ENCODE measurements at regions not wholly inside any gene's neighbourhood (a gene's known extent, or its start where the extent isn't known, plus 50 kb on each side); places are given as distances from the start of the nearest gene placed in this dataset.

DNA sequence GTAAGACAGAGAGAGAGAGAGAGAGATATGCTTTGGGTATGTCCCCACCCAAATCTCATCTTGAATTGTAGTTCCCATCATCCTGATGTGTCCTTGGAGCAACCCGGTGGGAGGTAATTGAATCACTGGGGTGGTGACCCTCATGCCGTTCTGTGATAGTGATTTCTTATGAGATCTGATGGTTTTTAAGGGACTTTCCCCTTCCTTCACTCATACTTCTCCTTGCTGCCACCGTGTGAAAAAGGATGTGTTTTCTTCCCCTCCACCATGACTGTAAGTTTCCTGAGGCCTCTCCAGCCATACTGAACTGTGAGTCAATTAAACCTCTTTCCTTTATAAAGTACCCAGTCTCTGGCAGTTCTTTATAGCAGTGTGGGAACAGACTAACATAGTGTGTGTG lies 60.3 kb downstream of the EOMES start:
- 74% methylated on average over 3 of the region's 3 CpGs for WGBS
- TF ChIP-seq POLR2A (IDR thresholded peaks at IDR 0.05) (no peak), POLR2AphosphoS5 (IDR thresholded peaks at IDR 0.05) (no peak)
- TF ChIP-seq, protein P1, sequence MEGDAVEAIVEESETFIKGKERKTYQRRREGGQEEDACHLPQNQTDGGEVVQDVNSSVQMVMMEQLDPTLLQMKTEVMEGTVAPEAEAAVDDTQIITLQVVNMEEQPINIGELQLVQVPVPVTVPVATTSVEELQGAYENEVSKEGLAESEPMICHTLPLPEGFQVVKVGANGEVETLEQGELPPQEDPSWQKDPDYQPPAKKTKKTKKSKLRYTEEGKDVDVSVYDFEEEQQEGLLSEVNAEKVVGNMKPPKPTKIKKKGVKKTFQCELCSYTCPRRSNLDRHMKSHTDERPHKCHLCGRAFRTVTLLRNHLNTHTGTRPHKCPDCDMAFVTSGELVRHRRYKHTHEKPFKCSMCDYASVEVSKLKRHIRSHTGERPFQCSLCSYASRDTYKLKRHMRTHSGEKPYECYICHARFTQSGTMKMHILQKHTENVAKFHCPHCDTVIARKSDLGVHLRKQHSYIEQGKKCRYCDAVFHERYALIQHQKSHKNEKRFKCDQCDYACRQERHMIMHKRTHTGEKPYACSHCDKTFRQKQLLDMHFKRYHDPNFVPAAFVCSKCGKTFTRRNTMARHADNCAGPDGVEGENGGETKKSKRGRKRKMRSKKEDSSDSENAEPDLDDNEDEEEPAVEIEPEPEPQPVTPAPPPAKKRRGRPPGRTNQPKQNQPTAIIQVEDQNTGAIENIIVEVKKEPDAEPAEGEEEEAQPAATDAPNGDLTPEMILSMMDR (IDR thresholded peaks at IDR 0.05) = no peak
- intact Hi-C loops (cut with DNase I) = no loop called here

DNA sequence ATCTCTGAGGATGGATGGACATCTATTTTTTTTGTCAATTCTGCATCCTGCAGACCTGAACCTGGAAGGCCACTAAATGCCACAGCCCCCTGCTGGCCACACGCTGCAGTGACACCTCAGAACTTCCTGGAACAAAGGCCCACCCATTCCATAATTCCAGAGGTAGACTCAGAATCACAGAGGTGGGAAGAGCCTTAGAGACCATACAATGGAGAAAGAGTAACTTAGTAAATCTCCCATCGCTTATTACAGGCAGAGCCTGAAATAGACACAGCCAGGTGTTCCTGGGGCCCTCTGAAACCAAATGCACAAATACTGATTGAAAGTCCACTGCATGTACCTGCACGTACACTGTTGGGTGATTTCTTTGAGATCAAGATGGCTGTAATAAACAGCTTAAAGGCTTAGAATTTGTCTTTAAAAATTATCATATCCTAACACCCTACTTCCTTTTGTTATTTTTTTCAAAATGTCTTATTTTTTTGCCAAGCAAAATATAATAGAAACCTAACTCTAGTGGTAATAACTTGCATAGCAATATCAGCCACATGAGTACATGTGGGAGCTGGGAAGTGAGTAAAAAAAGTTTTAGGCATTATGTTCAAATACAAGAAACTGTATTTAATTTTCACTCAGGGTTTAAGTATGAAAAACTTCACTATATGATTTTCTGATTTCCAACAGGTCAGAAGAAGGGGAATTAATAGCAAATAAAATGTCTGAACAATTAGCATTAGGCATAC lies 62.7 kb downstream of the EOMES start:
- WGBS = 55% methylated on average over 3 of the region's 3 CpGs
- H3K4me1 ChIP-seq (replicated peaks) = no peaks in the 10 kb centered on the region
- TF ChIP-seq, protein P1 (IDR thresholded peaks at IDR 0.05) = peak; percentile 44 to 68 (median 60)
- no peak for TF ChIP-seq POLR2AphosphoS5 (IDR thresholded peaks at IDR 0.05)
- no peak overlapping the region for H3K4me3 ChIP-seq
- intact Hi-C loops (cut with DNase I) = no loop called here
- H3K27ac ChIP-seq = no peak overlapping the region
- no peaks in the 10 kb centered on the region for H3K27me3 ChIP-seq (replicated peaks; ENCODE audit: insufficient read depth)
- H3K9me3 ChIP-seq = no peaks in the 10 kb centered on the region
- no peaks in the 10 kb centered on the region for H3K36me3 ChIP-seq
- DNase-seq (ENCODE audit: low spot score) = peak; percentile 25

More for the DNA sequence above, 60.3 kb downstream of the EOMES start:
- no peak overlapping the region for H3K27ac ChIP-seq
- H3K36me3 ChIP-seq = no peaks in the 10 kb centered on the region
- no peaks in the 10 kb centered on the region for H3K4me1 ChIP-seq (replicated peaks)
- no peaks in the 10 kb centered on the region for H3K27me3 ChIP-seq (replicated peaks; ENCODE audit: insufficient read depth)
- H3K4me3 ChIP-seq = no peak overlapping the region
- no peak for DNase-seq (ENCODE audit: low spot score)
- no peaks in the 10 kb centered on the region for H3K9me3 ChIP-seq

DNA sequence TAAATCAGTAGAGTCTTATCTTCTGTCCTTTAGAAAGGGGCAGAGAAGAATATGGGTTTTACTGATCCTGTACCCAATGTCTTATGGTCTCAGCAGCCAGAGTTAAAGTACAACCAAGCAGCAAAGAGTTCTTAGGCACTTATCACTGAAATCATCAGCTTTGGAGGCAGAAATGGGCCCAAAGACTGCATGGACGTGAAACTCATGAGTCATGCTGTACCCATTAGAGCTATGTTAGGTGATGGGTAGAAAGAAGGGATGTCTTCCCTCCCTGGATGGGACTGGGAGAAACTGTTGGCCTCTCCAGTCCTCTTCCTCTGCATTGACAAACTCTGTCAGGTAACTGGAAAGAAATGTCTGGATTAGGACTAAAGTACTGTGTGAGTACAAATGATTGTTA lies 63.4 kb downstream of the EOMES start:
- Histone ChIP-seq H3K4me1 (replicated peaks) (no peaks in the 10 kb centered on the region), H3K9me3 (no peaks in the 10 kb centered on the region), H3K27ac (no peak overlapping the region), H3K27me3 (replicated peaks; ENCODE audit: insufficient read depth) (no peaks in the 10 kb centered on the region), H3K36me3 (no peaks in the 10 kb centered on the region), H3K4me3 (no peak overlapping the region)
- WGBS = 93% methylated on average over 1 of the region's 1 CpG
- intact Hi-C loops (cut with DNase I) = no loop called here
- DNase-seq (ENCODE audit: low spot score) = no peak
- TF ChIP-seq, protein P1 (IDR thresholded peaks at IDR 0.05) = no peak
- TF ChIP-seq POLR2A (IDR thresholded peaks at IDR 0.05) = no peak
- no peak for TF ChIP-seq POLR2AphosphoS5 (IDR thresholded peaks at IDR 0.05)

DNA sequence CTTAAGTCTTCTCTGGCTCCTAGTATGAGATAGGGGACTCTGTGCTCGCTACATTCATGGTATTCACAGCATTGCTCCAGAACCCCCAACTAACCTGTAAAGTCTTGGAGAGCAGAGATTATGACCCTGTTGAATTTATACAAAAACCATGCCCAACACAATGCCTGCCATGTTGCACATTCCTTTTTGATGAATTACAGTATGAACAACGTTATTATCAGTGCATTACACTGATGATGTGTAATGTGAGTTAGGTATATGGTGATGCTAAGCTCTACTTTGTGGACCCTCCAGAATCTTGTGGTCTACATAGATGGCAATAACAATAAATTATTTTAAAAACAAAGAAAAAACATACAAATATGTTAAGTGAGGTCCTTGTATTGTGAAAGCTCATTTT lies 64.3 kb downstream of the EOMES start:
- no peaks in the 10 kb centered on the region for H3K36me3 ChIP-seq
- no peak for TF ChIP-seq POLR2AphosphoS5 (IDR thresholded peaks at IDR 0.05)
- no peak for TF ChIP-seq POLR2A (IDR thresholded peaks at IDR 0.05)
- TF ChIP-seq, protein P1 (IDR thresholded peaks at IDR 0.05) = no peak
- intact Hi-C loops (cut with DNase I) = no loop called here
- no peak overlapping the region for H3K4me3 ChIP-seq
- WGBS = 84% methylated on average over 2 of the region's 2 CpGs
- H3K27ac ChIP-seq = no peak overlapping the region
- no peaks in the 10 kb centered on the region for H3K27me3 ChIP-seq (replicated peaks; ENCODE audit: insufficient read depth)
- no peaks in the 10 kb centered on the region for H3K4me1 ChIP-seq (replicated peaks)
- no peak for DNase-seq (ENCODE audit: low spot score)
- H3K9me3 ChIP-seq = no peaks in the 10 kb centered on the region

DNA sequence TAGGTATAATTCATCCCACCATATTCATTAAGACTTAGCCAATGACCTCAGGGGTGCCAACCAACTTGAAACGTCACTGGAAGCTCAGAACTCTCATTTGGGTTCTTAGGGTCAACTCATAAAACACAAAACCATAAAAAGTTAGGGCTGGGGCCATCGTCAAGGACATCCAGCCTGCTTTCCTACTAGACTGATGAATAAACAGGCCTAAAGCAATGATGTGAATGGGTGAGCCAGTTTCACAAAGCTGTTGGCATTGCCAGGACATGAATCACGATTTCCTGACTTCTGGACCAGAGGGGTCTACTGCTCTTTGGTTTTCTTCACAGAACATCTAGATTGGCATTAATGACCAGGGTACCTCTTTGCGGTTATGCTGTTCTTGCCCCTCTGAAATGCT lies 64.7 kb downstream of the EOMES start:
- no peaks in the 10 kb centered on the region for H3K36me3 ChIP-seq
- H3K27me3 ChIP-seq (replicated peaks; ENCODE audit: insufficient read depth) = no peaks in the 10 kb centered on the region
- H3K9me3 ChIP-seq = no peaks in the 10 kb centered on the region
- no peak overlapping the region for H3K27ac ChIP-seq
- 77% methylated on average over 4 of the region's 4 CpGs for WGBS
- DNase-seq (ENCODE audit: low spot score) = no peak
- no peak overlapping the region for H3K4me3 ChIP-seq
- H3K4me1 ChIP-seq (replicated peaks) = no peaks in the 10 kb centered on the region
- intact Hi-C loops (cut with DNase I) = no loop called here
- TF ChIP-seq POLR2A (IDR thresholded peaks at IDR 0.05) (no peak), POLR2AphosphoS5 (IDR thresholded peaks at IDR 0.05) (no peak)
- TF ChIP-seq, protein P1 (IDR thresholded peaks at IDR 0.05) = no peak
